T47D (cell line): ENCODE measurements at regions not wholly inside any gene's neighbourhood (a gene's known extent, or its start where the extent isn't known, plus 50 kb on each side); places are given as distances from the start of the nearest gene placed in this dataset.

Source experiments
- DNase-seq, 2 experiments: peaks; one replicate each; pipeline versions ENCODE4 v3.0.0 to v3.0.0-alpha.2; 2011 to 2012; ENCODE audit warnings: low read depth in 1 of 2, low spot score in 1 of 2
- JUND ChIP-seq: IDR thresholded peaks from 2 replicates; pipeline ENCODE4 v1.6.1; 2012; ENCODE audit warnings: low read depth
- in situ Hi-C: cut with HindIII; loops from 2 replicates; pipeline ENCODE4 v1.10.0; 2016; ENCODE audit warnings: low sequenced_read_pairs, low pct_unique_long_range_greater_than_20kb

GRCh38 chr1:172971241-172971640 lies 79.5 kb downstream of the TNFSF18 start:
- in situ Hi-C loops: no loop called here
- TF ChIP-seq JUND: no peak
- no peak for DNase-seq

GRCh38 chr1:172972258-172972657 lies 78.5 kb downstream of the TNFSF18 start:
- in situ Hi-C loops: no loop called here
- no peak for TF ChIP-seq JUND
- no peak for DNase-seq

DNA sequence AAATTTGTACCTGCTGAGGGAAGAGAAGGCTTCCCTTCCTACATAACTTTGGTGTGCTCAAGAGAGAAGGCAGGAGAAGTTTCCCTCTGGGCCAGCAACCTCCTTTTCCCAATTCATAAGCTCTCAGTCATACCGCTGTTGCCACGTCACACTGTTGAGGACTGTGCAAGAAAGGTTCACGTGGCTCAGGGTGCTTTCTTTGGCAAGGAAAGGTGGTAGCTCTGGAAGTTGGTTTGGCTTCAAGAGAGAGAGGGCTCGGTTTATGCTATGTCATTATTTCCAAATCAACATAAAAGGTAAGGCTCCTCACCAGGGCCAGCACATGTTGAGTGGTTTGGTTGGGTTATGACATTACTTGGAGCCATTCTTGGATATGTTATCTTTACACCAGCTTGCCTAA lies 77.3 kb downstream of the TNFSF18 start:
- in situ Hi-C loops: no loop called here
- DNase-seq: peak in 1 of 2 experiments; percentile 39
- no peak for TF ChIP-seq JUND

GRCh38 chr1:172976222-172977041 lies 74.3 kb downstream of the TNFSF18 start:
- no peak for TF ChIP-seq JUND
- in situ Hi-C loops: no loop called here
- DNase-seq: no peak

DNA sequence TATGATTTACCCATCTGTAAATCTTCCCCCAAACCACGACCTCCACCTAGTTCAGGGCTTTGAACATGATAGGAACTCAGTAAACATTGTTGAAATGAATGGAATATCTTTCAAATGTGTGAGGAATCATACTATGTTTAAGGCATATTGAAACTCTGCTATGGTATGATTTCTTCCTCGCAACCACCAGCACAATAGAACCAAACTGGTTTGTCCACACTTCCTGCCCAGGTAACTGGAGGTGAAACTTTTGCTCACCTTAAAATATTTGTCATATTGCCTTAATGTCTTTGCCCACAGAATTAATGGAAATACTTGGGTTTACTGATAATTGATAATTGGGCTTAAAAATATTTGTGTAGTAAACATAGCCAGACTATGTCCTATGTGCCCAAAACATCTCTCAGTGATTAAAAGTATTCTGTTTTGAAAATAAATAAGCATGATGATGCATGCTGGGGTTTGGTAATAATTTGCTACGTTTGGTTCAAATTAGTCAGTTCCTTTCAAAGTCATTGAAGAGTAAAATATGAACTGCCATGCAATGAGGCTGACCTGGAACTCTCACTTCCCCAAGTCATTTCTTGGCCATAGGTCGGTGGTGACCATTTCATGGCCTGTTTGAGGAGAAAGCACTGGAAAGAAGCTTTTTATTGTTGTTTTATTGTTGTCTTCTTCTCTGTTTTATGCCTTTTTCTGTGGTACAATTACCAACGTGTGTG lies 73.3 kb downstream of the TNFSF18 start:
- in situ Hi-C loops: no loop called here
- DNase-seq: no peak
- TF ChIP-seq JUND: no peak

DNA sequence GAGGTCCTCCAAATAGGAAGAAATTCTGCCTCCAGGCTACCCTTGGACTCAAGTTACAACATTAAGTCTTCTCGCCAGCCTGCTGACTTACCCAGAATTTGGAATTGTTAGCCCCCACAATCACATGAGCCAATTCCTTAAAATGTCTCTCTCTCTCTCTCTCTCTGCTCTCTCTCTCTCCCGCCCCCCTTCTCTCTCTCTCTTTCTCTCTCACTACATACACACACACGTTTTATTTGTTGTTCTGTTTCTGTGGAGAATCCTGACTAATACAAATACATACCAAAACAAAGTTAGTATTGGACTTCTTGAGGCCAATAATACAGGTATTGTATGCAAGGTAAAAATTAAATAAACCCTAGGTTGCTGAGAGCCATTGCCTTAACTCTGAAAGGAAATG lies 72.1 kb downstream of the TNFSF18 start:
- TF ChIP-seq JUND: no peak
- in situ Hi-C loops: no loop called here
- DNase-seq: no peak

DNA sequence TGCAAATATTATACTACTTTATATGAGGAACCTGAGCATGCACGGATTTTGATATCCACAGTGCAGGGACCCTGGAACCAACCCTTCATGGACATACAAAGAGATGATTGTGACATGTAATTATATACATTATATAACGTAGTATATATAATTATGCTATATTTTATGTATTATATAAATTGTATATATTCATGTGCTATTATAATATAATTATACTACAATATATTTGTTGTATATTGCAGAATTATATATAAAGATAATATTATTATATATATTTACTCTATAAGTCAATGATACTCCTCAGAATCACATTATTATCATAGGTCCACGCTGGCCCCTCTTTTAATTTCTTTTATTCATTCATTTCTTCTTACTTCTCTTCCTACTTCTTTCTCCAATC lies 70.9 kb downstream of the TNFSF18 start:
- no peak for DNase-seq
- in situ Hi-C loops: no loop called here
- TF ChIP-seq JUND: no peak

- TF ChIP-seq JUND: no peak
- no peak for DNase-seq
- in situ Hi-C loops: no loop called here
Observed at GRCh38 chr1:172980456-172980855, 70.3 kb downstream of the TNFSF18 start.

DNA sequence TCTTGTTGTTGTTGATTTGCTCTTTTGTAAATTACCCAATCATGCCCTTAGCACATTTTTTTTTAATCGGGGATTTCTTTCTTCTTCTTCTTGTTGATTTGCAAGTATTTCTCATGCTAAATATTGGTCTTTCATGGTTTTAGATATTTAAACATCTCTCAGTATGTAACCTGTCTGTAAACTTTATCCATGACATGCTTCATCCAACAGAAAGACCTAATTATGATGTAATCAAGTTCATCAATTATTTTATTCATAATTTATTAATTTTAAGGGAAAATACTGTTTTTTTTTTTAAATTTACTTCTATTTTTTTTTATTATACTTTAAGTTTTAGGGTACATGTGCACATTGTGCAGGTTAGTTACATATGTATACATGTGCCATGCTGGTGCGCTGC lies 69.8 kb downstream of the TNFSF18 start:
- in situ Hi-C loops: no loop called here
- DNase-seq: no peak
- TF ChIP-seq JUND: no peak
